ENCODE measurements at regions not wholly inside any gene's neighbourhood (a gene's known extent, or its start where the extent isn't known, plus 50 kb on each side); places are given as distances from the start of the nearest gene placed in this dataset.

GRCh38 chr9:120338340-120338739, 241.6 kb downstream of the CDK5RAP2 start:
- Histone ChIP-seq H3K4me3 (ENCODE audit: low read depth, low read length, poor library complexity, severe bottlenecking) (no peak overlapping the region), H3K9me3 (ENCODE audit: low read length) (no peaks in the 10 kb centered on the region), H2AFZ (ENCODE audit: low read length) (no peak overlapping the region)

GRCh38 chr9:120337131-120337530, 242.8 kb downstream of the CDK5RAP2 start:
- Histone ChIP-seq H3K27ac (ENCODE audit: low read depth, low read length, poor library complexity, severe bottlenecking) (no peak overlapping the region), H3F3A (ENCODE audit: insufficient read depth, low read length) (no peaks in the 10 kb centered on the region), H3K4me1 (ENCODE audit: insufficient read depth, low read length, severe bottlenecking) (no peaks in the 10 kb centered on the region), H3K27me3 (ENCODE audit: insufficient read depth, low read length) (no peaks in the 10 kb centered on the region), H3K9ac (ENCODE audit: low read length) (no peak overlapping the region), H3K4me3 (ENCODE audit: low read depth, low read length, poor library complexity, severe bottlenecking) (no peak overlapping the region), H3K4me2 (ENCODE audit: low read length) (no peak overlapping the region), H3K36me3 (ENCODE audit: insufficient read depth, low read length) (no peaks in the 10 kb centered on the region), H3K9me2 (ENCODE audit: low read depth, low read length) (no peaks in the 10 kb centered on the region), H2AFZ (ENCODE audit: low read length) (no peak overlapping the region), H4K20me1 (ENCODE audit: insufficient read depth, low read length) (no peaks in the 10 kb centered on the region), H3K79me2 (ENCODE audit: insufficient read depth, low read length) (no peaks in the 10 kb centered on the region), H3K9me3 (ENCODE audit: low read length) (no peaks in the 10 kb centered on the region)
- TF ChIP-seq EZH2 (IDR thresholded peaks at IDR 0.05; ENCODE audit: borderline replicate concordance, low read length) (no peak), CTCF (IDR thresholded peaks at IDR 0.05; ENCODE audit: low read length) (no peak)

More at GRCh38 chr9:120338340-120338739, 241.6 kb downstream of the CDK5RAP2 start:
- Histone ChIP-seq H3K4me1 (ENCODE audit: insufficient read depth, low read length, severe bottlenecking) (no peaks in the 10 kb centered on the region), H4K20me1 (ENCODE audit: insufficient read depth, low read length) (no peaks in the 10 kb centered on the region), H3K9me2 (ENCODE audit: low read depth, low read length) (no peaks in the 10 kb centered on the region), H3K27ac (ENCODE audit: low read depth, low read length, poor library complexity, severe bottlenecking) (no peak overlapping the region), H3F3A (ENCODE audit: insufficient read depth, low read length) (no peaks in the 10 kb centered on the region), H3K27me3 (ENCODE audit: insufficient read depth, low read length) (no peaks in the 10 kb centered on the region), H3K4me2 (ENCODE audit: low read length) (no peak overlapping the region), H3K9ac (ENCODE audit: low read length) (no peak overlapping the region), H3K79me2 (ENCODE audit: insufficient read depth, low read length) (no peaks in the 10 kb centered on the region), H3K36me3 (ENCODE audit: insufficient read depth, low read length) (no peaks in the 10 kb centered on the region)
- no peak for TF ChIP-seq CTCF (IDR thresholded peaks at IDR 0.05; ENCODE audit: low read length)
- no peak for TF ChIP-seq EZH2 (IDR thresholded peaks at IDR 0.05; ENCODE audit: borderline replicate concordance, low read length)

- no peak for TF ChIP-seq CTCF (IDR thresholded peaks at IDR 0.05; ENCODE audit: low read length)
- no peak for TF ChIP-seq EZH2 (IDR thresholded peaks at IDR 0.05; ENCODE audit: borderline replicate concordance, low read length)
- H3K27me3 ChIP-seq (ENCODE audit: insufficient read depth, low read length), result 0 out of 2 replicates have a peak, but pooled peaks cover under 1% of the 10 kb centered on the region
- H4K20me1 ChIP-seq (ENCODE audit: insufficient read depth, low read length), result no peaks in the 10 kb centered on the region
- H3K27ac ChIP-seq (ENCODE audit: low read depth, low read length, poor library complexity, severe bottlenecking), result no peak overlapping the region
- no peaks in the 10 kb centered on the region for H3F3A ChIP-seq (ENCODE audit: insufficient read depth, low read length)
- no peaks in the 10 kb centered on the region for H3K79me2 ChIP-seq (ENCODE audit: insufficient read depth, low read length)
- H3K4me2 ChIP-seq (ENCODE audit: low read length), result no peak overlapping the region
- no peaks in the 10 kb centered on the region for H3K4me1 ChIP-seq (ENCODE audit: insufficient read depth, low read length, severe bottlenecking)
- H3K4me3 ChIP-seq (ENCODE audit: low read depth, low read length, poor library complexity, severe bottlenecking), result no peak overlapping the region
- no peaks in the 10 kb centered on the region for H3K36me3 ChIP-seq (ENCODE audit: insufficient read depth, low read length)
- H3K9ac ChIP-seq (ENCODE audit: low read length), result no peak overlapping the region
- H2AFZ ChIP-seq (ENCODE audit: low read length), result no peak overlapping the region
- no peaks in the 10 kb centered on the region for H3K9me2 ChIP-seq (ENCODE audit: low read depth, low read length)
- no peaks in the 10 kb centered on the region for H3K9me3 ChIP-seq (ENCODE audit: low read length)
Measured at GRCh38 chr9:120336753-120337090, 243.2 kb downstream of the CDK5RAP2 start.

All from OCI-LY1 (cell line).